ENCODE measurements at regions not wholly inside any gene's neighbourhood (a gene's known extent, or its start where the extent isn't known, plus 50 kb on each side); places are given as distances from the start of the nearest gene placed in this dataset.

- FAIRE-seq, result no peak
Measured at GRCh38 chr2:191565120-191565519, 112.8 kb upstream of the NABP1 start.

GRCh38 chr2:191565647-191566198 lies 112.2 kb upstream of the NABP1 start:
- FAIRE-seq, result no peak

- no peak for FAIRE-seq
Measured at GRCh38 chr2:191566344-191566743, 111.6 kb upstream of the NABP1 start.

- FAIRE-seq, result no peak
Measured at GRCh38 chr2:191567206-191567605, 110.7 kb upstream of the NABP1 start.

GRCh38 chr2:191569025-191569424 lies 108.9 kb upstream of the NABP1 start:
- no peak for FAIRE-seq

GRCh38 chr2:191571163-191571769 lies 106.7 kb upstream of the NABP1 start:
- FAIRE-seq, result no peak

GRCh38 chr2:191572319-191572718 lies 105.6 kb upstream of the NABP1 start:
- no peak for FAIRE-seq

GRCh38 chr2:191573216-191573615 lies 104.7 kb upstream of the NABP1 start:
- no peak for FAIRE-seq

- FAIRE-seq, result no peak
Measured at GRCh38 chr2:191574232-191574631, 103.7 kb upstream of the NABP1 start.

GRCh38 chr2:191577605-191578004 lies 100.3 kb upstream of the NABP1 start:
- no peak for FAIRE-seq

GRCh38 chr2:191578031-191578430 lies 99.9 kb upstream of the NABP1 start:
- no peak for FAIRE-seq

- FAIRE-seq, result no peak
Measured at GRCh38 chr2:191580581-191580980, 97.4 kb upstream of the NABP1 start.

- FAIRE-seq, result no peak
Measured at GRCh38 chr2:191581003-191581402, 96.9 kb upstream of the NABP1 start.

GRCh38 chr2:191582355-191582754 lies 95.6 kb upstream of the NABP1 start:
- no peak for FAIRE-seq

- FAIRE-seq, result no peak
Measured at GRCh38 chr2:191591025-191591424, 86.9 kb upstream of the NABP1 start.

GRCh38 chr2:191593622-191594385 lies 84.1 kb upstream of the NABP1 start:
- no peak for FAIRE-seq

GRCh38 chr2:191597186-191597751 lies 80.7 kb upstream of the NABP1 start:
- FAIRE-seq, result no peak

GRCh38 chr2:191598296-191598695 lies 79.6 kb upstream of the NABP1 start:
- FAIRE-seq, result no peak

- FAIRE-seq, result no peak
Measured at GRCh38 chr2:191601060-191601459, 76.9 kb upstream of the NABP1 start.

GRCh38 chr2:191604154-191604553 lies 73.8 kb upstream of the NABP1 start:
- no peak for FAIRE-seq

- FAIRE-seq, result no peak
Measured at GRCh38 chr2:191607096-191607495, 70.8 kb upstream of the NABP1 start.

GRCh38 chr2:191610756-191611155 lies 67.2 kb upstream of the NABP1 start:
- no peak for FAIRE-seq

- FAIRE-seq, result no peak
Measured at GRCh38 chr2:191611614-191612013, 66.3 kb upstream of the NABP1 start.

- no peak for FAIRE-seq
Measured at GRCh38 chr2:191612496-191612895, 65.4 kb upstream of the NABP1 start.

Measured in A204.1 (cell line).